ENCODE measurements at regions not wholly inside any gene's neighbourhood (a gene's known extent, or its start where the extent isn't known, plus 50 kb on each side); places are given as distances from the start of the nearest gene placed in this dataset.
"Not testable (repeated sequence)": the region's sequence is repeated elsewhere in the genome, so short reads cannot be mapped to it uniquely, and the experiment has no call there.

DNA sequence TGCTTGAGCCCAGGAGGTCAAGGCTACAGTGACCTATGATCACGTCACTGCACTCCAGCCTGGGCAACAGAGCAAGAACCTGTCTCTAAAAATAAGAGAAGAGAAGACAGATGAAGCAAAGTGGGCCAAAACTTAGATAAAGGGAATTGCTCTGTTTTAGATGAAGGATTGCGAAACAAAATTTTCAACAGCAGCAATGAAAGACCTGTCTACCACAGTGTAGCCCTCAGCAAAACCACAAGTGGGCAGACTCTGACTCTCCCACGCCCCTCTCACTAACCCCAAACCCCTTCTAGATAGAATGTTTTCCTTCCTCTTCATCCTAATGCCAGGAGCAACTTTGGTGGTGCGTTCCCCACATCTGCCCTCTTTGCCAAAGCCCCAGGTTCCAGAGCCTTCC, 105.6 kb upstream of the ALDH3B2 start:
- no peak overlapping the region for H3K4me3 ChIP-seq (ENCODE audit: low read depth, low read length)
- TF ChIP-seq, protein P1, sequence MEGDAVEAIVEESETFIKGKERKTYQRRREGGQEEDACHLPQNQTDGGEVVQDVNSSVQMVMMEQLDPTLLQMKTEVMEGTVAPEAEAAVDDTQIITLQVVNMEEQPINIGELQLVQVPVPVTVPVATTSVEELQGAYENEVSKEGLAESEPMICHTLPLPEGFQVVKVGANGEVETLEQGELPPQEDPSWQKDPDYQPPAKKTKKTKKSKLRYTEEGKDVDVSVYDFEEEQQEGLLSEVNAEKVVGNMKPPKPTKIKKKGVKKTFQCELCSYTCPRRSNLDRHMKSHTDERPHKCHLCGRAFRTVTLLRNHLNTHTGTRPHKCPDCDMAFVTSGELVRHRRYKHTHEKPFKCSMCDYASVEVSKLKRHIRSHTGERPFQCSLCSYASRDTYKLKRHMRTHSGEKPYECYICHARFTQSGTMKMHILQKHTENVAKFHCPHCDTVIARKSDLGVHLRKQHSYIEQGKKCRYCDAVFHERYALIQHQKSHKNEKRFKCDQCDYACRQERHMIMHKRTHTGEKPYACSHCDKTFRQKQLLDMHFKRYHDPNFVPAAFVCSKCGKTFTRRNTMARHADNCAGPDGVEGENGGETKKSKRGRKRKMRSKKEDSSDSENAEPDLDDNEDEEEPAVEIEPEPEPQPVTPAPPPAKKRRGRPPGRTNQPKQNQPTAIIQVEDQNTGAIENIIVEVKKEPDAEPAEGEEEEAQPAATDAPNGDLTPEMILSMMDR (IDR thresholded peaks at IDR 0.05; ENCODE audit: insufficient read depth, low read depth, low read length, missing control alignments) = no peak
- DNase-seq (ENCODE audit: low read depth) = no peak

- H3K4me3 ChIP-seq (ENCODE audit: low read depth, low read length); DNase-seq (ENCODE audit: low read depth): not testable (repeated sequence)
Observed at GRCh38 chr11:67779189-67779875, 104.9 kb upstream of the ALDH3B2 start.

GRCh38 chr11:67776852-67777520, 102.6 kb upstream of the ALDH3B2 start:
- DNase-seq (ENCODE audit: low read depth) = no peak
- TF ChIP-seq, protein P1 (IDR thresholded peaks at IDR 0.05; ENCODE audit: insufficient read depth, low read depth, low read length, missing control alignments) = no peak
- H3K4me3 ChIP-seq (ENCODE audit: low read depth, low read length) = no peak overlapping the region

- DNase-seq (ENCODE audit: low read depth); H3K4me3 ChIP-seq (ENCODE audit: low read depth, low read length): not testable (repeated sequence)
Observed at GRCh38 chr11:67774175-67774574, 99.8 kb upstream of the ALDH3B2 start.

GRCh38 chr11:67768001-67768730, 93.7 kb upstream of the ALDH3B2 start:
- not testable (repeated sequence) for DNase-seq (ENCODE audit: low read depth); H3K4me3 ChIP-seq (ENCODE audit: low read depth, low read length)

GRCh38 chr11:67761211-67761610, 86.8 kb upstream of the ALDH3B2 start:
- not testable (repeated sequence) for DNase-seq (ENCODE audit: low read depth); H3K4me3 ChIP-seq (ENCODE audit: low read depth, low read length)

DNA sequence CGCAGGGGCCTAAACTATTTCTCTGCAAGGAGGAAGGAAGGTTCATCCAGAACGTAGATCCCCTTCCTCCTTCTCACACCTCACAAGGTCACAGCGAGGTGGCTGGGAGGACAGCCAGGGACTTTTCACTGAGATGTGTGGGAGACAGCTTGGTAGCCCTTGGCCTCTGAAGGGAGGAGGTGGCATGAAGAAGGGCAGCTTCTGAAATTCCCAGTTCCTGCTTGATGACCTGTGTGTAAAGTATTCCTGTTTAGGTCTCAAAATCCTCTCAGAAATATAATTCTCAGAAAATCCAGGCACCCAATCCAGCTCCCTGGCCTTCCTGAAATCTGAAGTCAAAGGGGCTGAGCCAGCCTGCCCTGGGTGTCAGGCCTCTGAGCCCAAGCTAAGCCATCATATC, 84.9 kb upstream of the ALDH3B2 start:
- not testable (repeated sequence) for H3K4me3 ChIP-seq (ENCODE audit: low read depth, low read length); DNase-seq (ENCODE audit: low read depth)

DNA sequence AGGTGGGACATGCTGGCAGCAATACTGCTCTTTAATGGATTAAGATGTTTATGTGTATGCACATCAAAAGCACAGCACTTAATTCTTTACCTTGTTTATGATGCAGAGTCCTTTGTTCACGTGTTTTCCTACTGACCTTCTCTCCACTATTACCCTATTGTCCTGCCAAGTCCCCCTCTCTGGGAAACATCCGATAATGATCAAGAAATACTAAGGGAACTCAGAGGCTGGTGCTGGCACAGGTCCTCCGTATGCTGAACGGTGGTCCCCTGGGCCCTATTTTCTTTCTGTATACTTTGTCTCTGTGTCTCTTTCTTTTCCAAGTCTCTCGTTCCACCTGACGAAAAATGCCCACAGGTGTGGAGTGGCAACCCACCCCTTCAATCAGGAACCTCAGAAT, 84.0 kb upstream of the ALDH3B2 start:
- DNase-seq (ENCODE audit: low read depth); H3K4me3 ChIP-seq (ENCODE audit: low read depth, low read length): not testable (repeated sequence)

GRCh38 chr11:67758009-67758408, 83.6 kb upstream of the ALDH3B2 start:
- DNase-seq (ENCODE audit: low read depth) = not testable (repeated sequence)

GRCh38 chr11:67753820-67754219, 79.4 kb upstream of the ALDH3B2 start:
- not testable (repeated sequence) for H3K4me3 ChIP-seq (ENCODE audit: low read depth, low read length); DNase-seq (ENCODE audit: low read depth)

More at GRCh38 chr11:67758009-67758408, 83.6 kb upstream of the ALDH3B2 start:
- not testable (repeated sequence) for H3K4me3 ChIP-seq (ENCODE audit: low read depth, low read length)

GRCh38 chr11:67745181-67745726, 70.8 kb upstream of the ALDH3B2 start:
- TF ChIP-seq, protein P1 (IDR thresholded peaks at IDR 0.05; ENCODE audit: insufficient read depth, low read depth, low read length, missing control alignments) = no peak
- no peak overlapping the region for H3K4me3 ChIP-seq (ENCODE audit: low read depth, low read length)
- no peak for DNase-seq (ENCODE audit: low read depth)

GRCh38 chr11:67744231-67744630, 69.8 kb upstream of the ALDH3B2 start:
- DNase-seq (ENCODE audit: low read depth) = not testable (repeated sequence)

DNA sequence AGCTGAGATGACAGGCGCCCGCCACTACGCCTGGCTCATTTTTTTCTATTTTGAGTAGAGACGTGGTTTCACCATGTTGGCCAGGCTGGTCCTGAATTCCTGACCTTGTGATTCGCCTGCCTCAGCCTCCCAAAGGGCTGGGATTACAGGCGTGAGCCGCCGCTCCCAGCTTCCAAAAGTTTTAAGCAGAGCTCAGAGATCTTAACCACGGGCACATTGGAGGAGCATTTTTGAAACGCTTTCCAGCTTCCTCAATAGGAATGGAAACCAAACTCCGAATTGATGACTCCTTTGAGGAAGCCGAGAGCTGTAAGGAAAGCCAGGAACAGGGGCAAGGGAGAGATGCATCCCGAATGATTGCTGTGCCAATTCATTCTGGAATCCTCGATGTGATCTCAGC, 63.8 kb upstream of the ALDH3B2 start:
- H3K4me3 ChIP-seq (ENCODE audit: low read depth, low read length); DNase-seq (ENCODE audit: low read depth): not testable (repeated sequence)

More at GRCh38 chr11:67744231-67744630, 69.8 kb upstream of the ALDH3B2 start:
- H3K4me3 ChIP-seq (ENCODE audit: low read depth, low read length) = not testable (repeated sequence)

DNA sequence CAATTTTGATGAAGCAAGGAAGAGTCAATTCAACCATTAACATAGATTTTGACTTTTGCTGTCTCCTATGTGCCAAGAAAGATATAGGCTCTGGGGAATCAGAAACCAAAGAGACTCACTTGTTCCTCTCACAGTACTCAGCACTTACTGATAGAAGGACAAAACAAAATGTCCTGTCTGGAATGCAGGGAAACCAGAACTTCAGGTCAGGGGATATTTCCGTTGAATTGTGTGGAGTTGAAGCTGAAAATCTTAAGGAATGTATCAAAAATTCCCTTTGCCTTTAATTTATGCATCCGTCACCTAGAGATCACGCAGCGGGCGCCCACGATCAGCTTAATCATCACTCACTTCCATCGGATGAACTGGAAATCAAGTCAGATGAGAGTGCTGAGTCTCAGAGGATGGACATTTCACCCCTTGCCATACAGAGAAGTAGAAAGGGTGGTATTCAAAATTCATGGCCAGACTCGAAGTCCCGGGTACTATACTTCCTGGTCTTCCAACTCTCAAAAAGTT, 63.2 kb upstream of the ALDH3B2 start:
- H3K4me3 ChIP-seq (ENCODE audit: low read depth, low read length) = not testable (repeated sequence)

More for the DNA sequence above, 63.2 kb upstream of the ALDH3B2 start:
- DNase-seq (ENCODE audit: low read depth) = not testable (repeated sequence)

Data from GM12865 (cell line).